Stimulated activated CD4-positive, alpha-beta T cell treated with anti-CD3 and anti-CD28 coated beads, TNF-alpha, amount 100 ng/mL, for 1 hour (primary cell): ENCODE measurements at regions not wholly inside any gene's neighbourhood (a gene's known extent, or its start where the extent isn't known, plus 50 kb on each side); places are given as distances from the start of the nearest gene placed in this dataset.

Source experiments
- DNase-seq, 3 donors: peaks; one replicate each; pipeline ENCODE4 v3.0.0-alpha.2; 2020; ENCODE audit warnings: low read depth in 3 of 3, low spot score in 1 of 3

DNA sequence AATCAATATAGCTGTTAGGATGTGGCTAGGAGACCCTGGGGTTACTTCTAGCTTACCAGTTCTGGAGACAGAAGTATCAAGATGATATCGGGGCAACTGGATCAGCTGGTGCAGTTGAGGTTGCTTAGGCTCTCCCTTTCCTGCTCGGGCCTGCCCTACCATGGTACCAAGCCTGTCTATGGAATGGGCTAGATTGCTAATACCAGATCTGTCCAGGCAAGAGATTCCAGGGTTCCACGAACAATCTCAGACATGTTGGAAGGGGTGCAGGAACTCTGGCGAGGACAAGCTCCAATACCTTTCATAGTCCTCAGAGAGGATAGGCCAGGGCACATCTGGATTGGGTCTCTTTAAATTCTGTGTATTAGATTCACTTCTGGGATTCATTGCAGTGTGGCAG is 53.8 kb downstream of the ADM start:
- no peak for DNase-seq

DNA sequence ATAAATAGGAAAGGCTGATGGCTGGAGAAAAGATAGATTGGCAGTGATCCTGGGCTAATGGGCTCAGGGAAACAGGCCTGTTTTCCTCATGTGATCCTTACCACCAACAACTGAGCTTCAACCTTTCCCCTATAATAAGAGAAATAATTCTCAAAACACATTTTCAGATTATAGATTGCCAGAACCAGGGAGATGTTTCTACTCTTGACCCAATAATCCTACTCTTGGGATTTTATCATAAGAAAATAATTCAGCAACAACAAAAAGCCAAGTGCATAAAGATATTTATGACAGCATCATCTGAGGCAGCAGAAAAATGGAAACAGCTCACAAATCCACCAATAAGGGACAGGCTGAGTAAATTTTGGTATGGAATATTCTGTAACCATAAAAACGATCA is 54.3 kb downstream of the ADM start:
- DNase-seq, result no peak

DNA sequence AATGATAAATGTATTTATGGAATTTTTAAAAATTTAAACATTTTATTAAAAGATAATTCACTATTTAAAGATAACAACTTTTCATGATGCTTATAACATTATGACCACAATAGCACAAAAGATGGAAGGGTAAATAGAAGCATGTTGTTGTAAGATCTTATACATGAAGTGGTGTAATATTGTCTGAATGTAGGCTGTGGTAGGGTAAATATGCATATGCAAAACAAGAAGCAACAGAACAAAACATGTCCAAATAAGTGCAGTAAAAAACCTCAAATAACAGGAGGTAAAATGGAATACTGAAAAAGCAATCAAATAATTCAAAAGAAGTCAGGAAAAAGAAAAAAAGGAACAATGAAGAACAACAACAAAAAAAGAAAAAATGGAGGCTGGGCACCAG is 56.0 kb downstream of the ADM start:
- DNase-seq, result no peak

DNA sequence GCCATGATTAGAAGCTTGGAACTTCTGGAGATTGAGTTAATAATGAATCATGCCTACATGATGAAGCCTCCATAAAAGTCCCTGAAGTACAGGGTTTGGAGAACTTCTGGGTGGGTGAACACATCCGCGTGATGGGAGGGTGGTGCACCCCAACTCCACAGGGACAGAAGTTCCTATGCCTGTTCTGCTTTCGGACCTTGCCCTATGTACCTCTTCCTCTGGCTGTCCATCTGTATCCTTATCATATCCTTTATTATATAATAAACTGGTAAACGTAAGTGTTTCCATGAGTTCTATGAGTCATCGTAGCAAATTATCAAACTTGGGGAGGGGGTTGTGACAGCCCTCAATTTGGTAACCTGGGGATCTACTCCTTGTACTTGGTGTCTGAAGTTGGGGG is 60.2 kb downstream of the ADM start:
- DNase-seq, result no peak

DNA sequence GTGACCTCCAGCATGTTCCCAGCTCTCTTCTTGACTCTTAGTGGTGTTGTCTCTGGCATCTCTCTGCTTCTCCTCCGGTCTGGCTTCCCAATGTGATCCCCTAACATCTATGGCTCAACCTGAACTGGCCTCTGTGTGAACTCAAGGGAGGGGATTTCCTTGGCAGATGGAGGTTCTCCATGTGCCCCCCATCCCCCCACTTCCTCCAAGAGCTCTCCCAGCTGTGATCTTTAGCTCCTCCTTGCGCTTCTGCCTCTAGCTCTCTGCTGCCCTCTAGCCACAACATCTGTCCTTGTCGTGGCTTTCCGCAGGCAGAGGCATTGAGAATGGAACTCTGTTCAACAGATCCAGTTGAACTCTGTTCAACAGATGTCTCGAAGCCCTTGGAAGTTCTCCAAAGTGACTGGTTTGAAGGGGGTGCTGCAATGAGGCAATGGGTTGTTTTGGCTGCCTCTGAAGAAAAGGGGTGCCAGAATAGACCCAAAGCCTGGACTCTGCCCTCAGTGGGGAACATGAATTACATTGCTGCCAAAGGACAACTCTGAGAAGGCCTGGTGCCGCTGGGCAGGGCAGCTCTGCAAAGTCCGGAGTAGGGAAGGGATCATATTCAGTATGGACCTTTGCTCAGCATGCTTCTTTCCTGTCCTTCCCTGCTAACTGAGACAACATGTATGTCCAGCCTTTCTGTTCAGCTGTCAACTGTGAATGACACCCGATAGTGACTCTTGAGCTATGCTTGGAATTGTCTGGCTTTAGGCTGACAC is 61.9 kb downstream of the ADM start:
- peak in 1 of 3 donors; percentile 28 for DNase-seq

DNA sequence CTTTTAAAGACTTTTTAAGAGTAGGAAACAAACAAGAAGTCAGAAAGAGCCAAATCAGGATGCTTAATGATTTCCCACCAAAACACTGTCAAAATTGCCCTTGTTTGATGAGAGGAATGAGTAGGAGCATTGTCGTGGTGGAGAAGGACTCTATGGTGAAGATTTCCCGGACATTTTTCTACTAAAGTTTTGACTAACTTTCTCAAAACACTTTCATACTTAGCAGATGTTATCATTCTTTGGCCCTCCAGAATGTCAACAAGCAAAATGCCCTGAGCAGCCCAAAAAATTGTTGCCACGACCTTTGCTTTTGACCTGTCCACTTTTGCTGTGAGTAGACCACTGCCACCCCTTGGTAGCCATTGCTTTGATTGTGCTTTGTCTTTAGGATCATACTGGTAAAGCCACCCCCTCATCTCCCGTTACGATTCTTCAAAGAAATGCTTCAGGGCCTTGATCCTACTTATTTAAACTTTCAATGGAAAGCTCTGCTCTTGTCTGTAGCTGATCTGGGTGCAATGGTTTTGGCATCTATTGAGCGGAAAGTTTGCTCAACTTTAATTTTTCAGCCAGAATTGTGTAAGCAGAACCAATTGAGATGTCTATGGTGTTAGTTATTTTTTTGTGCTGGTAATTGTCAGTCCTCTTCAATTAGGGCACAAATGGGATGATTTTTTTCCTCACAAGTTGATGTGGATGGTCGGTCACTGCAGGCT is 67.2 kb downstream of the ADM start:
- DNase-seq, result no peak

DNA sequence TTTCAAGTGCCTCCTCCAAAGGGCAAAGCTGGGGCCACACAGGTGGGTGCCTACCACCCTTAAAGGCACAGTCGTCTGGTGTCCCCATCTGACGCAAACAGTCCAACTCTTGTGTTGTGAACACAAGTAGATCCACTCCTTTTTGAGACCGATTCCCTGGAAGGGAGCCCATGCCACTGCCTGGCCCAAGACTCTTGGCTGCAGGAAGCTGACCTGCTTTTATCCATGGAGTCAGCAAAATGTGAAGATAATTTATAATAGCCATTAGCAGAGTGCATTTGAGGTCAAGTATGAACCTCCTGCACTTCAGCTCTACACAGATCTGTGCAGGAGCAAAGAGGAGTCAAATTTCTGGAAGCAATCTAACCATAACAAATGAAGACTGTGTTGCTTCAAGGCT is 68.5 kb downstream of the ADM start:
- no peak for DNase-seq

DNA sequence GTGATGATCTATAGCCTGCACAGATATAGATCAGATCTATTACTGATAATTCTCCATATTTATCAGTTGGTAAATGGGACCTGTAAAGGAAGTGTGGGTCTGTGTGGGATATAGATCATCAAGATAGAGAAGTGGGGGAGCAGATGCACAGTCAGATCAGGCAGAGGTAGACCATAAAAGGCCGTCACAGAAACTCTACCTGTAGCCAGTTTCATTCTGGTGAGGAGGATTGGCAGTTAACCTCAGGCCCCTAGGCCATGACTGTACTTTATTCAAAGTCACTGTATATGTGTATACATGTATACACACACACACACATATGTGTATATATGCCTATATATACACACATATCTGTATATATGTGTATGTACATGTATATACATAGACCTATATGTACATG is 69.1 kb downstream of the ADM start:
- DNase-seq, result no peak

DNA sequence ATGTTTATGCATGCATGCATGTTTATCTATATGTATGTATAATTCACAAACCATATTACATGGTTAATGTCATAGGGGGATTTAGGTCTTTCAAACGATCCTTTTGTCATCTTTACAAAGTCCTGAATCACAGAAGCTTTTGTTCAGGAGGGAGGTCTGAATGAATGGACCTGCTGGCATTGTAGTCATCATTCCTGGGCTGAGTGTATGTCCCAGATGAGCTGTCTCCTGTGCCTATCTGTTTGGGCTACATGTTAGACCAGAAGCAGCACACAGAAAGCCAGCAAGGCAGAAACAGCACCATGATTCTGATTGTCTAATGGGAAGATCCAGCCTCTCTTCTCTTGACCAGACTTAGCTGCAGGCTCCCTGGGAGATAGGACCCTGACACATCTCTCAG is 69.5 kb downstream of the ADM start:
- DNase-seq, result no peak

DNA sequence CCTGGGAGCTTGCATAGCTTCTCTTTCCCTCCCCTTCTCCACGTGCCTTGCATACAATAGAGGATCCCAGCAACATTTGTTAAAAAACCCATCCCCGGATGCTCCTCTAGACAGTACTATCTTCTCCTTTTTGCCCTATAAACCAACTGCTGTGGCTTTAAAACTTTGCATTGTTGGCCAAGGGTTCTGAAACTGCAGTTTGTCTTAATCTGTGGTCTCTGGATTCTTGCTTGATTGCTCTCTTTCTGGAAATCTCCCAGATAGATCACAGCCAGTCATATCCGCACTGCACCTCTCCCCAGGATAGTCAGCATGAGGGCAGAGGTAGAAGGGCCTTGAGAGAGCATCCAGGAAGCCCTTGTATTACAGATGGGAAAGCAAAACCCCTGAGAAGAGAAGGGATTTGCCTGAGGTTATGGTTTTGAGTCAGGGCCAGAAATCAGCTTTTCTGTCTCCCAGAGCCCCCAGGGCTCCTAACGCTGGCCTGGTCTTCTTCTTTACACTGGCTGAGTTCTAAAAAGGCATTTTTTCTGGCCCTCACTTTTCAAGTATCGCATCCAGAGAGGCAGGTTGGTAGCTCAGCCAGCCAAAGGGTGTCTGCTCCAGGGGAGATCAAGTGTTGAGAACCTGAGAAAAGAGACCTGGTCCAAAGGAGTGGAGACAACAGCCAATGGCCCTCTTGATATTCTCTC is 70.6 kb downstream of the ADM start:
- DNase-seq, result no peak

DNA sequence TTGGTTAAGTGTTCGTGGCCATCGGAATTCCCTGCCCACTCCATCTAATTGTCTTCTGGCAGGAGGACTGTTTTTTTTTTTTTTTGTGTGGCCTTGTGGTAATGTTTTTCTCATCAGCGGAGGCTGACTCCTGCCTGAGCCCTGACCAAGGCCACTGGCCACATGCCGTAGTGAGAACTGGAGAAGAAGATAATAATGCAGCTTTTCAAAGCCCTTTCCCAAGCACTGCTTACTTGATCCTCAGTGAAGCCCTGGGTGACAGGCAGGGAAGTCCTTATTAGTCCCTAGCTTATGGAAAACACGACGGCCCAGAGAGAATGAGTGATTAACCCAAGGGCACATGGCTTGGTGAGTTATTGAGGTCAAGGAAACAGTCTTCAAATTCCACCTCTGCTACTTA is 71.2 kb downstream of the ADM start:
- no peak for DNase-seq

DNA sequence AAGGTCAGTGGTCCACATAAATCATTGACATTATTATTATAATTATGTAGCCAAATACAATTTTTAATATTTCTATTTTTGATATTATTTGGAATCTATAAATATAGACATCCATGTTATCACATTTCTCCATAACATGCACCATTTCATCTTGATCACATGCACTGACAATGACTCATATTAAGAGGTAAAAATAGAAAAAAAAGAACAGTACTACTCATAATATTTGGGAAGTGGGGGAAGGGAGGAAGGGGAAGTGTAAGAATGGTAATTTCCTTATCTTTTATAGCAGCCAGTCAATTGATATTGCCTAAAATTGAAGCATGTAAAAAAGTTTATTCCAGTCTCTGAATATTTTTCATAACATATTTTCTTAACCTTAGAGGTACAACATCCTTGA is 72.3 kb downstream of the ADM start:
- no peak for DNase-seq

DNA sequence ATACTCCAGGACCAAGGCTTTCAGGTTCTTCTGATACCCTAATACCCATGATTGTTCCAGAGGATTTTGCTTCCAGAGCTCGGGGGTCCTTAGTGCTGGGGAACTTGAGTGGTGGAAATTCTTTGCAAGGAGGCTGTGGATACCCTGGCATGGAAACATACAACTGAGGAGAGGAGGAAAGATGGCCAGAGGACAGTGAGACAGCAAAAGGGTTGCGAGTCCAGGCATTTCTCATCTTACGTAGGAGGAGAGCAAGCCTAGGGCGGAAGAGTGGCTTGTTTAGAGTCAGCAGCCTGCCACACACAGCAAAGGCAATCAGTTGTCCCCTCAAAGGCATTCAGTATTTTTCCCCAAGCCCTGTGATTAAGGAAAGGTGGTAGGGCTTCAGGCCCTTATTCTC is 73.5 kb downstream of the ADM start:
- DNase-seq, result no peak

DNA sequence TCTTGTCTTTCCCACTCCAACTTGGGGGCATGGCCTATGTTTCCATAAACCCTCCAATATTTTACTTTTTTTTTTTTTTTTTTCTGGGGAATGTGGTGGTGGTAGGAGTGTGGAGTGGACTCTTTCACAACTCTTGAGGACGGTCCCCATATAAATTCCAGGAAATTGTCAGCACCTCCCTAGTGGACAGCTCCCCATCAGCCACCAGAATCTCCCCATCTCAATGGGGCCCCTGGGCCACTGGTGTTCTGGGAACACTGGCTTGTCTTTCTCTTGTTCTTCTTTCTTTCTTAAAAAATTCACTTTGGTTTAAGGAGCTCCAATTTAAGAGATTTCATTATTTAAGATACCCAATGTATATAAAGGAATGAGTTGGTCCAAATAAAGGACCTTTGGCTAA is 74.1 kb downstream of the ADM start:
- DNase-seq, result no peak

DNA sequence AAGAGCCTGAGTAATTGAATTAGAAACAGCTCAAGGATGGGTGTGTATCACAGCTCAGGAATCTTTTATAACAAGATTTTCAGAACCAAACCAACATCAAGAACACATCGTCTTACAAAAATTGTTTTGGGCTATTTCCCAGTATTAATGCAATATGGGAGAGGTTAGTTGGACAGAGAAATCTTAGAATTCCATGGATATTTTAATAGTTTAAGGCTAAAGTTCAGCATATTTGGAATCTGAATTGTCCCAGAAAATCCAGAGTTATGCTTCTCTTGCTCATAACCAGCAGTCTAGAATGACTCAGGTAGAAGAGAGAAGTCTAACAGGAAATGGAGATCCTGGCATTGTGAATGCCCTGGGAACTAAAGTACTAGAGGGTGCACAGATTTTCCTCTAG is 74.6 kb downstream of the ADM start:
- DNase-seq, result no peak

DNA sequence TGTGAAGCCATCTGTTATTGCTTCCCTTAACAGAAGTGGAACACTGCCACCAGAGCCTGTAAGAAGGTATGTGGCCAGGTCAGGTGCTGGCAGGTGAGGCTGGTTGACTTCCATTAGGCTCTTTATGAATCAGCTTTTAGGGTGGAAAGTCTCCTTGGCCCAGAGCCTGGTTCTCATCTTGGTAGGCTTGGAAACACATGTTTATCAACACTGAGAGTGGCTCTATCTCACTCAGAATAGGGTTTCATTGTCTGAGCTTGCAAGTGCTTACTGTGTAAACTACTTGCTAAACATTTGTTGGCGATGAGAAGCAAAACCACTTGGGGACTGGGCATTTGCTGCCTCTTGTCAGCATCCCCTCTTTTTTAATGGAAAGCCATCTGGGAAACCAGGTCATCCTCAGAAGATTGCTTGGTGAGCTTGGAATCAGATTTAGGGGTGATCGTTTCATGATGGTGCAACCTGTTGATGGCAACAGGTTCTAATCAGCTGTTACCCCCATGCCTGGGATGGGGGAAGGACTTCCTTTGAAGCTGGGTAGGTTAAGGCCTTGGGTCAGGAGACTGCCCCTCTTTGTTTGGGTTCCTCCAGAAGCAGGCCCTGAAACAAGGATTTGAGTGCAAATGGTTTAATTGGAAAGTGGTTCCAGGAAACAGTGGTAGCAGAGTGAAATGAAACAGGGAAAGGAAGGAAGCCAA is 75.0 kb upstream of the AMPD3 start:
- no peak for DNase-seq

DNA sequence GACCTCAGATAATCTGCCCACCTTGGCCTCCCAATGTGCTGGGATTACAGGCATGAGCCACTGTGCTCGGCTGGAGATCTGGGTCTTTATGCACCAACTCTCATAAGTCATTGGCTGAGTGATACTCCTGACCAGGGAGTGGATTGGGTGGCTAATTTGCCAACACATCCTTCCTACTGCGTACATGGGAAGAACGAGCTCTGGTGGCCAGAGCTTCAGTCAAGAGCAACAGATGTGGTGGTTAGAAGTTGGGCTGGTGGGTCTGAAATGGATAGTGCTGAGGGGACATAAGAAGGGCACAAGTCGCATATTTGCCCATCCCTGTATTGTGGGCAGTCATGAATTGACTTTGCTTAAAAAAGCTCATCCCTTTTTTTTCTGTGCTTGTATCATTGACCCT is 74.1 kb upstream of the AMPD3 start:
- no peak for DNase-seq

DNA sequence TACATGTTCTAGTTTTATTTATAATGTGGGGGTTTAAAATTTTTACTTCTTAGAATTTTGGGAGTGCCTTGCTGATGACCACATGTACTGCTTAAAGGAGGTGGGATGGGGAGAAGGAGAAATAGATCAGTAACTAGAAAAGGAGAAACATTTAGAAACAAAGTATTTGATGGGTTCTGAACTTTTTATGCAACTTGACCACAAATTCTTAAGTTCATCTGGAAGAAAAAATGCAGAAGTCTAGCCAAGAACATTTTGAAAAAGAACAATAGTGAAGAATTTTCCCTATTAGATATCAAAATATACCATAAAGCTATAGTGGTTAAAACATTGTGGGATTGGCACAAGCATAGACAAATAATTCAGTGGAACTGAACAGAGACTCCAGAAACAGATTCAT is 73.3 kb upstream of the AMPD3 start:
- DNase-seq, result no peak

DNA sequence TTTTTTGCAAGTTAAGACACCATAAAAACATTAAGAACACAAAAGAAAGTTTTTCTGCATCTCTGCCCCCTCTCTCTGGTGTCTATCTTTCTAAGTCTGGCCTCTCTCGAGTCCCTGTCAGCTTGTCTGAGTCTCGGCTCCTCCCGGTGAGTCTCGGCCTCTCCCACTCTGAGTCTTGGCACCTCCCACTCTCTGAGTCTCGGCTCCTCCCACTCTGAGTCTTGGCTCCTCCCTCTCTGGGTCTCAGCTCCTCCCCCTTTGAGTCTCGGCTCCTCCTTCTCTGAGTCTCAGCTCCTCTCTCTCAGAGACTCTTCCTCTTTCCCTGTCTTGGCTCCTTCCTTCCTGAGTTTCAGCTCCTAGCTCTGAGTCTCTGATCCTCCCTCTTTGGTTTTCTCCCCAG is 72.5 kb upstream of the AMPD3 start:
- no peak for DNase-seq

DNA sequence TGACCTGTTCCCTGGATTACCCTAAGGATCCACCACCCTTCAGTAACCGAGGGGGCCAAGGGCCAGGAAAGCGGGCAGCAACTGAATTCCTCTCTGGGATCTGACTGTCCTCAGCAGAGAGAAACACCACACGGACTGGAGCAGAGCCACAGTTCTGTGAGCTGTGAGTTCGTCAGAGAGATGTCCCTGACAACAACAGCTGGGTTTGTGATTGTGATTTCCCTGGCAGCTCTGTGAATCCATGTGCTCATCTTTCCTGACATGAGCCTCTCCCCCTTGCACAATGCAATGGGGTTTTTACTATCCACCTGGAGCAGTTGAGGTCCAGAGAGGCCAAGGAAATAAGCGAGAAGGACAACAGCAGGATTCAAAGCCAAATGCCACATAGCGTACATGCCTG is 69.4 kb upstream of the AMPD3 start:
- no peak for DNase-seq

DNA sequence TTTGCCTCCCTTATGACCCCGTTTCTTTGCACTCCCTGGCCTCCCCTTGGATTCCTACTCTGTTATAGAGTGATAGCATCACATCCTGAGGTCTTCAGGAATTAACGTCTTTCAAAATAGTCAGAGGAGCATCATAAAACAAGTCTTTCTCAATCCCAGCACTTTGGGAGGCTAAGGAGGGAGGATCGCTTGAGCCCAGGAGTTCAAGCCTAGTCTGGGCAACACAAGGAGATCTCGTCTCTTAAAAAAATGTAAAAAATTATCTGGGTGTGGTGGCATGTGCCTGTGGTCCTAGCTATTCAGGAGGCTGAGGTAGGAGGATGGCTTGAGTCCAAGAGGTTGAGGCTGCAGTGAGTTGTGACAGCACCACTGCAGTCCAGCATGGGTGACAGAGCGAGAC is 68.7 kb upstream of the AMPD3 start:
- no peak for DNase-seq

DNA sequence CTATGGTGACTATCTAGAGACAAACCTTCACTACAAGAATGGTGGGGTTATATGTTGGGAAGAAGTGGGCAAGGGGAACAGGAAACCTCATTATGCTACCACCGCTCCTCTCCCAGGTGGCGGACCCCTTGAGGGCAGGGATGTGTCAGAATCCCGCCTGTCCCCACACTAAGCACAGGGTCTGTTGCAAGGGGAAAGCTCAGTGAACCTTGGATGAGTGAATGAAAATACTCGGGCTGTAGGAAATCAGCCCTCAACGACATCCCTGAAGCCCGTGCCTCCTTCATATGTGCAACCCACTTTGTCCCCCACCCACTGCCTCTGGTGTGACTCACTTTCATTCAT is 68.2 kb upstream of the AMPD3 start:
- no peak for DNase-seq
